ENCODE measurements at regions not wholly inside any gene's neighbourhood (a gene's known extent, or its start where the extent isn't known, plus 50 kb on each side); places are given as distances from the start of the nearest gene placed in this dataset.
"Not testable (repeated sequence)": the region's sequence is repeated elsewhere in the genome, so short reads cannot be mapped to it uniquely, and the experiment has no call there.

DNA sequence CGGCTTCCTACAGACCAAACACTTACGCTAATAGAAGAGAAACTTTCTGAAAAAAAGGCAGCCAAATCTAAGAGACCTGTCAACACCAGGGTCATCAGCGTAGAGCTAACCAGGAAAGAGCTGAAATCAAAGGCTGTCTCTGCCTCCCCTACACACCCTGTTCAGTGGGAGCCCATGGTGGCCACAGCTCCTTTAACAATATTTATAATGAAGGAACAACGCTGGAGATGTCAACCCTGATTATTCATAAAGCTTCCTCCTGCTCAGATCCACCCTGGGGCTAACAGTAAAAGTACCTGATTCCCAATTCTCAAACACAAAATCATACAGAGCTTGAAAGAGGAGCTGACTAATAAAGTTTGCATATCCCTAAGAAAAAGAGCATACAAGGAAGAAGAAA lies 133.7 kb downstream of the ANXA2 start:
- no peak for DNase-seq (ENCODE audit: low spot score)

- no peak for DNase-seq (ENCODE audit: low spot score)
Measured at GRCh38 chr15:60264566-60264965, 133.2 kb downstream of the ANXA2 start.

DNA sequence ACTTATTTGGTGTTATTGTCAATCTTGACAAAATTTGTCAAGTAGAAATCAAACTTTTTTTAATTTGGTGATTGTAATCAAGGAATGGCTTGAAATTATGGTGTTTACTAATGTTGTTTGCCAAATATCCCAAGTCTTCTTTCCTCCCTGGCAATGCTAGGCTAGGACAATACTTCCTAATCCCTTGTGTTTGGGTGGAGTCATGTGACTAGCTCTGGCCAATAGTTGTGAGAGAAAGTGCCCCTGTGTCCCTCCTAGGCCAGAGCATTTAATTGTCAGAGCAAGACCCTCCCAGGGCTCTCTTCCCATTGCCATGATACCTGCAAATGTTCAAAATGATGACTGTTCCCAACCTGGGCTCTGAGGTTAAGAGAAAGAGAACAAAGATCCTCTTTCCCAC lies 132.7 kb downstream of the ANXA2 start:
- no peak for DNase-seq (ENCODE audit: low spot score)

DNA sequence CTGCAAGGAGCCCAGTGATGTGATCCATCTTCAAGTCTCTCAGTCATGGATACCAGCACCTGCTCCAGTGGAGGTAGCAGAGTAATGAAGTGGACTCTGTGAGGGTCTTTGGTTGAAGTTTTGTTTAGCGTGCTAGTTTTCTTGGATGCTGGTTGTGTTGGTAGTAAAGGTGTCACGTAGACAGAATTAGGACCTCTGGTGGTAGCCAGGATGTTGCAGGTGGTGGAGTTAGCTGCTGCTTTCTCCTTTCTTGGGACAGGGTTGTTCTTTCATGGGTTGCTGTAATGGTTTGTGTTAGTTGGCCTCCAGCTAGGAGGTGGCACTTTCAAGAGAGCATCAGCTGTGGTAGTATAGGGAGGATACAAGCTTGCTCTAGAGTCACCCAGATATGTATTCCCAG lies 125.2 kb downstream of the ANXA2 start:
- no peak for DNase-seq (ENCODE audit: low spot score)

GRCh38 chr15:60275624-60276023 lies 122.2 kb downstream of the ANXA2 start:
- no peak for DNase-seq (ENCODE audit: low spot score)

GRCh38 chr15:60278879-60279278 lies 118.9 kb downstream of the ANXA2 start:
- DNase-seq (ENCODE audit: low spot score), result no peak

DNA sequence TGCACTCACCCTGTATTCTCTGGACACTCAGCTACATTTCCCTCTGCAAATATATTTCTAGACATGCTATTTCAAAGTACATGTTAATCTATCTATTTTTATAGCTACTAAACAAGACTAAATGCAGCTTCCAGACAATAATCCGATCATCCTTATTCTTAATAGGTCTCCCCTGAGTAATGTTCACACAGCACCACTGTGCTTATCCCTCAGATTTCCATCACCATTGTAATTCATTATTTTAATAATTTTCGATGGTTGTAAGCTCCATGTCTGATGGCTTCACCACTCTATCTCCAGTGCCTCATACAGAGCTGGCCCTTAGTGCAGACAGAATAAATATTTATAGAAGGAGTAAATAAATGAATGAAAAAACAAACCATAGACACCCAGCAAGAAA lies 117.5 kb downstream of the ANXA2 start:
- DNase-seq (ENCODE audit: low spot score), result no peak

- no peak for DNase-seq (ENCODE audit: low spot score)
Measured at GRCh38 chr15:60283936-60284335, 113.8 kb downstream of the ANXA2 start.

DNA sequence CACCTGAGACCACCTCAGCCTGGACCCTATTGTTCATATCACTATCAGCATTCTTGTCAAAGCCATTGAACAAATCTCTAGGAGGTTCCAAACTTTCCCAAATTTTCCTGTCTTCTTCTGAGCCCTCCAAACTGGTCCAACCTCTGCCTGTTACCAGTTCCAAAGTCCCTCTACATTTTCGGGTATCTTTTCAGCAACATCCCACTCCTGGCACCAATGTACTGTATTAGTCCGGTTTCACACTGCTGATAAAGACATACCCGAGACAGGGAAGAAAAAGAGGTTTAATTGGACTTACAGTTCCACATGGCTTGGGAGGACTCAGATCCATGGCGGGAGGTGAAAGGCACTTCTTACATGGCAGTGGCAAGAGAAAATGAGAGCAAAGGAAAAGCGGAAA lies 101.9 kb downstream of the ANXA2 start:
- not testable (repeated sequence) for DNase-seq (ENCODE audit: low spot score)

DNA sequence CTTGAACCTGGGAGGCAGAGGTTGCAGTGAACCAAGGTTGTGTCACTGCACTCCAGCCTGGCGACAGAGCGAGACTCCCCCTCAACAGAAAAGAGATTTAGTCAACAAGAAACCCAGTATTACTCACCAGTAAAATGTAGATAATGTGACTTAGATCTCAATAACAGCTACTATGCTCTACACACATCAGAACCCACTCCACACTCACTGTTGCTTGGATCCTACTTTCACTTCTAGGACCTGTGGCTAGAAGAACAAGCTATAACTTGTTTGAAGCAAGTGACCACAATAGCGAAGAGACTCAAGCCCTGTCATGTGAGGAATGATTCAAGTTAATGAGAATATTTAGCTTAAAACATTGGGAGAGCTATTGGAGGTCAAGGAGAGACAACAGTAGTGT lies 100.7 kb downstream of the ANXA2 start:
- no peak for DNase-seq (ENCODE audit: low spot score)
